ENCODE measurements at regions not wholly inside any gene's neighbourhood (a gene's known extent, or its start where the extent isn't known, plus 50 kb on each side); places are given as distances from the start of the nearest gene placed in this dataset.

DNA sequence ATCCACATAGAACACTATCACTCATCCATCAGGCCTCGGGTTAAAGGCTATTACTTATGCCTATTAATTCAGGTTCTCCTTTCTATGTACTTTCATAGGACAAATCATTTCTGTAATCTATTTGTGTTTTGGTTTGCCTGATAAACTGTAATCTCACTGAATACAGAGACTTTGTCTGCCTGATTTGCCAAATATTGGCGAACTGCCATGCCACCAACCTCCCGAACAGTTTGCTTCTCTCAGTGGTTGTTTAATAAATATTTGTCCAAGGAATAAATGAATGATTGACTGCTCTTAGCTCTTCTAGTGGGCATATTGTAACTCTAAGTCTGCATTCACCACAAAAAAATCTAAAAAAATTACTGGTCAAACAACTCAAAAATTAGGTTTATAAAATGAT, 170.1 kb upstream of the ZFP64 start:
- DNase-seq (ENCODE audit: low spot score) = no peak
- Mint-ChIP-seq H3K27ac (no peak overlapping the region), H3K4me3 (no peak overlapping the region), H3K9me3 (0 out of 2 replicates have a peak, but pooled peaks cover under 1% of the 10 kb centered on the region), H3K36me3 (no peaks in the 10 kb centered on the region), H3K27me3 (ENCODE audit: low read depth) (no peaks in the 10 kb centered on the region), H3K4me1 (no peaks in the 10 kb centered on the region; the same call in 1 of the 2 replicates)
- TF ChIP-seq TEAD4 (CRISPR knock-in tag; IDR thresholded peaks at IDR 0.05) (no peak), NR3C1 (CRISPR knock-in tag; conservative IDR thresholded peaks at IDR 0.05; ENCODE audit: low read depth) (no peak), GTF2I (CRISPR knock-in tag; conservative IDR thresholded peaks at IDR 0.05) (no peak), ZNF138 (CRISPR knock-in tag; conservative IDR thresholded peaks at IDR 0.05) (no peak), FOXK1 (CRISPR knock-in tag; IDR thresholded peaks at IDR 0.05) (no peak), CBFB (CRISPR knock-in tag; IDR thresholded peaks at IDR 0.05; ENCODE audit: low read depth) (no peak)
- TF ChIP-seq, protein P1, sequence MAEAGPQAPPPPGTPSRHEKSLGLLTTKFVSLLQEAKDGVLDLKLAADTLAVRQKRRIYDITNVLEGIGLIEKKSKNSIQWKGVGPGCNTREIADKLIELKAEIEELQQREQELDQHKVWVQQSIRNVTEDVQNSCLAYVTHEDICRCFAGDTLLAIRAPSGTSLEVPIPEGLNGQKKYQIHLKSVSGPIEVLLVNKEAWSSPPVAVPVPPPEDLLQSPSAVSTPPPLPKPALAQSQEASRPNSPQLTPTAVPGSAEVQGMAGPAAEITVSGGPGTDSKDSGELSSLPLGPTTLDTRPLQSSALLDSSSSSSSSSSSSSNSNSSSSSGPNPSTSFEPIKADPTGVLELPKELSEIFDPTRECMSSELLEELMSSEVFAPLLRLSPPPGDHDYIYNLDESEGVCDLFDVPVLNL (CRISPR knock-in tag; IDR thresholded peaks at IDR 0.05; ENCODE audit: borderline replicate concordance, low read depth) = no peak
- ATAC-seq = no peak
- ChIA-PET POLR2A (no interaction called here), CTCF (no interaction called here)

DNA sequence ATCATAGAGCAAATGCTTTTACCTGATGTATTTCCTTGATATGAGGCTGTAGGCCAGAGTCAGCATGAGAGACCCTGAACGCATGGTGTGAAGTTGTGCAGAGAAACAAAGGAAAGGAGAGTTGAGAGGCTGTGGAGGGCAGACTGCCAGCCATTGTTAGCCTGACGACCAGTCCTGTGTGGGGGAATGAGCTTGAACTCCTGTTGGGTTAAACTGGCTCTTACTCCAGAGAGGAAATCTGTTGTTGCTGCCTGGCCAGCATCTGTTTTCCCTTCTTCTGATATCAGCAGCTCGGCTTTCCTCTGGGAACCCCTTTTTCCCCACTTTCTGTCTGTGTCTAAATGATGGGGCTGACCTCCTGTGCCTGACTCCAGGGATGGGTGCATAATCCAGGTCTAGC, 158.2 kb upstream of the ZFP64 start:
- TF ChIP-seq, protein P2, sequence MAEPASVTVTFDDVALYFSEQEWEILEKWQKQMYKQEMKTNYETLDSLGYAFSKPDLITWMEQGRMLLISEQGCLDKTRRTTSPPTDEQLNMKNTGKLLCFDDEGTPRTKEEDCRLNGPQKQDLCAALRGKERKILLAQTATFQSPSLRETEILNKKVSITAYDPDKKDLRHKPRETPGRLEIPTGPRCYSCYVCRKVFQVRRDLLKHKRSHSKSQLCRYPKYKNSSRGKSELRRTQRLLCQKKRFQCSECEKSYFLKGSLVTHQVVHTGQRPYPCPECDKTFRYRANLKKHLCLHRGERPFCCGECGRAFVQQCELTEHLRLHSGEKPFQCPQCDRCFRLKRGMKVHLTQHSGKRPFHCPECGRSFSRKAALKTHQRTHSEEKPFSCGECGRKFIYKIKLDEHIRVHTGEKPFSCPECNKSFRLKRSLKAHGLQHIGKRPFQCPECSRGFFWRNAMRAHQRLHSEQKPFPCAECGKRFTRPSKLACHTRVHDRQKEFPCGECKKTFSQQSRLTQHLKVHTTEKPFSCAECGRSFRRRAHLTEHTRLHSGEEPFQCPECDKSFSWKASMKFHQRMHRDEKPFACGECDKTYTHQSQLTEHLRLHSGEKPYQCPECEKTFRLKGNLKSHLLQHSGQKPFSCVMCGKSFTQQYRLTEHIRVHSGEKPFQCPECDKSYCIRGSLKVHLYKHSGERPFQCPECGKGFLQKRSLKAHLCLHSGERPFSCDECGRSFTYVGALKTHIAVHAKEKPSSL (CRISPR knock-in tag; conservative IDR thresholded peaks at IDR 0.05) = no peak
- TF ChIP-seq, protein P3, sequence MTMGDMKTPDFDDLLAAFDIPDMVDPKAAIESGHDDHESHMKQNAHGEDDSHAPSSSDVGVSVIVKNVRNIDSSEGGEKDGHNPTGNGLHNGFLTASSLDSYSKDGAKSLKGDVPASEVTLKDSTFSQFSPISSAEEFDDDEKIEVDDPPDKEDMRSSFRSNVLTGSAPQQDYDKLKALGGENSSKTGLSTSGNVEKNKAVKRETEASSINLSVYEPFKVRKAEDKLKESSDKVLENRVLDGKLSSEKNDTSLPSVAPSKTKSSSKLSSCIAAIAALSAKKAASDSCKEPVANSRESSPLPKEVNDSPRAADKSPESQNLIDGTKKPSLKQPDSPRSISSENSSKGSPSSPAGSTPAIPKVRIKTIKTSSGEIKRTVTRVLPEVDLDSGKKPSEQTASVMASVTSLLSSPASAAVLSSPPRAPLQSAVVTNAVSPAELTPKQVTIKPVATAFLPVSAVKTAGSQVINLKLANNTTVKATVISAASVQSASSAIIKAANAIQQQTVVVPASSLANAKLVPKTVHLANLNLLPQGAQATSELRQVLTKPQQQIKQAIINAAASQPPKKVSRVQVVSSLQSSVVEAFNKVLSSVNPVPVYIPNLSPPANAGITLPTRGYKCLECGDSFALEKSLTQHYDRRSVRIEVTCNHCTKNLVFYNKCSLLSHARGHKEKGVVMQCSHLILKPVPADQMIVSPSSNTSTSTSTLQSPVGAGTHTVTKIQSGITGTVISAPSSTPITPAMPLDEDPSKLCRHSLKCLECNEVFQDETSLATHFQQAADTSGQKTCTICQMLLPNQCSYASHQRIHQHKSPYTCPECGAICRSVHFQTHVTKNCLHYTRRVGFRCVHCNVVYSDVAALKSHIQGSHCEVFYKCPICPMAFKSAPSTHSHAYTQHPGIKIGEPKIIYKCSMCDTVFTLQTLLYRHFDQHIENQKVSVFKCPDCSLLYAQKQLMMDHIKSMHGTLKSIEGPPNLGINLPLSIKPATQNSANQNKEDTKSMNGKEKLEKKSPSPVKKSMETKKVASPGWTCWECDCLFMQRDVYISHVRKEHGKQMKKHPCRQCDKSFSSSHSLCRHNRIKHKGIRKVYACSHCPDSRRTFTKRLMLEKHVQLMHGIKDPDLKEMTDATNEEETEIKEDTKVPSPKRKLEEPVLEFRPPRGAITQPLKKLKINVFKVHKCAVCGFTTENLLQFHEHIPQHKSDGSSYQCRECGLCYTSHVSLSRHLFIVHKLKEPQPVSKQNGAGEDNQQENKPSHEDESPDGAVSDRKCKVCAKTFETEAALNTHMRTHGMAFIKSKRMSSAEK (CRISPR knock-in tag; IDR thresholded peaks at IDR 0.05; ENCODE audit: borderline replicate concordance) = no peak

DNA sequence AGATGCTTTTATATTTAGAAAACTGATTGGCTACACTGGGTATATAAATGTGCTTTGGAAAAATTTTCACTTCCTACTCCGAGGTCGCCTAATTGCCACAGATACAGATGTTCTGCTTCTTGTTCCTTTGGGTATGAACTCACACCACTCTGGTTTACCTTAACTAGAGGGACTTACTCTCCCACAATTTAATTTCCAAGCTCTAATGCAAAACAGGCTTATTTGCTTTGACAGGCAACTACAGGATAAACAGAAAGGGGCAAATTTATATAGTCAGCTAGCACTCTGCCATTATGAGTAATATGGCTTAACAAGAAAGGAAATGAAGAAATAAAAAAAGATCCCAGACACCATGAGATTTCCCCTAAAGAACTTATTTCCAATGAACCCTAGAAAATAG, 156.9 kb upstream of the ZFP64 start:
- ATAC-seq (no peak), DNase-seq (ENCODE audit: low spot score) (no peak)
- no peaks in the 10 kb centered on the region; the same call in 1 of the 2 replicates for H3K9me3 Mint-ChIP-seq
- H3K4me1 Mint-ChIP-seq = no peaks in the 10 kb centered on the region
- no peak overlapping the region for H3K4me3 Mint-ChIP-seq
- H3K36me3 Mint-ChIP-seq = no peaks in the 10 kb centered on the region
- ChIA-PET CTCF (no interaction called here), POLR2A (no interaction called here)
- no peaks in the 10 kb centered on the region for H3K27me3 Mint-ChIP-seq (ENCODE audit: low read depth)
- no peak overlapping the region for H3K27ac Mint-ChIP-seq
- no peak for TF ChIP-seq CREM (CRISPR knock-in tag; IDR thresholded peaks at IDR 0.05)
- TF ChIP-seq ZNF121 (CRISPR knock-in tag; IDR thresholded peaks at IDR 0.05) = no peak
- TF ChIP-seq, protein P4, sequence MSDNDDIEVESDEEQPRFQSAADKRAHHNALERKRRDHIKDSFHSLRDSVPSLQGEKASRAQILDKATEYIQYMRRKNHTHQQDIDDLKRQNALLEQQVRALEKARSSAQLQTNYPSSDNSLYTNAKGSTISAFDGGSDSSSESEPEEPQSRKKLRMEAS (CRISPR knock-in tag; IDR thresholded peaks at IDR 0.05) = no peak
- TF ChIP-seq HMGA2 (CRISPR knock-in tag; IDR thresholded peaks at IDR 0.05) = no peak
- TF ChIP-seq, protein P5, sequence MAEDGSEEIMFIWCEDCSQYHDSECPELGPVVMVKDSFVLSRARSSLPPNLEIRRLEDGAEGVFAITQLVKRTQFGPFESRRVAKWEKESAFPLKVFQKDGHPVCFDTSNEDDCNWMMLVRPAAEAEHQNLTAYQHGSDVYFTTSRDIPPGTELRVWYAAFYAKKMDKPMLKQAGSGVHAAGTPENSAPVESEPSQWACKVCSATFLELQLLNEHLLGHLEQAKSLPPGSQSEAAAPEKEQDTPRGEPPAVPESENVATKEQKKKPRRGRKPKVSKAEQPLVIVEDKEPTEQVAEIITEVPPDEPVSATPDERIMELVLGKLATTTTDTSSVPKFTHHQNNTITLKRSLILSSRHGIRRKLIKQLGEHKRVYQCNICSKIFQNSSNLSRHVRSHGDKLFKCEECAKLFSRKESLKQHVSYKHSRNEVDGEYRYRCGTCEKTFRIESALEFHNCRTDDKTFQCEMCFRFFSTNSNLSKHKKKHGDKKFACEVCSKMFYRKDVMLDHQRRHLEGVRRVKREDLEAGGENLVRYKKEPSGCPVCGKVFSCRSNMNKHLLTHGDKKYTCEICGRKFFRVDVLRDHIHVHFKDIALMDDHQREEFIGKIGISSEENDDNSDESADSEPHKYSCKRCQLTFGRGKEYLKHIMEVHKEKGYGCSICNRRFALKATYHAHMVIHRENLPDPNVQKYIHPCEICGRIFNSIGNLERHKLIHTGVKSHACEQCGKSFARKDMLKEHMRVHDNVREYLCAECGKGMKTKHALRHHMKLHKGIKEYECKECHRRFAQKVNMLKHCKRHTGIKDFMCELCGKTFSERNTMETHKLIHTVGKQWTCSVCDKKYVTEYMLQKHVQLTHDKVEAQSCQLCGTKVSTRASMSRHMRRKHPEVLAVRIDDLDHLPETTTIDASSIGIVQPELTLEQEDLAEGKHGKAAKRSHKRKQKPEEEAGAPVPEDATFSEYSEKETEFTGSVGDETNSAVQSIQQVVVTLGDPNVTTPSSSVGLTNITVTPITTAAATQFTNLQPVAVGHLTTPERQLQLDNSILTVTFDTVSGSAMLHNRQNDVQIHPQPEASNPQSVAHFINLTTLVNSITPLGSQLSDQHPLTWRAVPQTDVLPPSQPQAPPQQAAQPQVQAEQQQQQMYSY (CRISPR knock-in tag; IDR thresholded peaks at IDR 0.05) = no peak
- TF ChIP-seq NFE2L1 (CRISPR knock-in tag; IDR thresholded peaks at IDR 0.05) = no peak
- no peak for TF ChIP-seq GTF2I (CRISPR knock-in tag; conservative IDR thresholded peaks at IDR 0.05)
- no peak for TF ChIP-seq NFATC4 (CRISPR knock-in tag; IDR thresholded peaks at IDR 0.05)
- no peak for TF ChIP-seq ZNF671 (CRISPR knock-in tag; IDR thresholded peaks at IDR 0.05)
- TF ChIP-seq ZNF219 (CRISPR knock-in tag; IDR thresholded peaks at IDR 0.05; ENCODE audit: borderline replicate concordance) = no peak
- TF ChIP-seq SMAD4 (CRISPR knock-in tag; IDR thresholded peaks at IDR 0.05) = no peak
- TF ChIP-seq, protein P1 (CRISPR knock-in tag; IDR thresholded peaks at IDR 0.05; ENCODE audit: borderline replicate concordance, low read depth) = no peak
- no peak for TF ChIP-seq SMAD3 (CRISPR knock-in tag; IDR thresholded peaks at IDR 0.05; ENCODE audit: borderline replicate concordance)

More for the DNA sequence above, 158.2 kb upstream of the ZFP64 start:
- Mint-ChIP-seq H3K27me3 (ENCODE audit: low read depth) (no peaks in the 10 kb centered on the region), H3K4me1 (no peaks in the 10 kb centered on the region), H3K9me3 (no peaks in the 10 kb centered on the region), H3K27ac (no peak overlapping the region), H3K36me3 (no peaks in the 10 kb centered on the region), H3K4me3 (no peak overlapping the region)
- ChIA-PET CTCF (no interaction called here), POLR2A (no interaction called here)
- DNase-seq (ENCODE audit: low spot score) (no peak), ATAC-seq (no peak)

All from WTC11 (cell line).